Activated CD4-positive, alpha-beta memory T cell treated with anti-CD3 and anti-CD28 coated beads for 36 hours (primary cell): ENCODE measurements at regions not wholly inside any gene's neighbourhood (a gene's known extent, or its start where the extent isn't known, plus 50 kb on each side); places are given as distances from the start of the nearest gene placed in this dataset.
"Not testable (repeated sequence)": the region's sequence is repeated elsewhere in the genome, so short reads cannot be mapped to it uniquely, and the experiment has no call there.

ENCODE experiments used
- CTCF ChIA-PET: fragments of 350-600 bp; sonication (Branson Sonifier 250); formaldehyde crosslinking; loops from one replicate; lab custom pipeline; 2021; ENCODE audit warnings: antibody characterized with exemption, inconsistent platforms; lab: Charles Lee
- POLR2A ChIA-PET: fragments of 350-600 bp; sonication (Branson Sonifier 250); formaldehyde crosslinking; loops from one replicate; lab custom pipeline; 2021; ENCODE audit warnings: antibody characterized with exemption; lab: Charles Lee
- DNase-seq: peaks from one replicate; pipeline ENCODE4 v3.0.0-alpha.2; 2020
- H3K27ac Mint-ChIP-seq: one replicate; pipeline ENCODE4 v1.8.0; 2021; ENCODE audit warnings: mixed read lengths
- H3K27me3 Mint-ChIP-seq: one replicate; pipeline ENCODE4 v1.8.0; 2021; ENCODE audit warnings: mixed read lengths
- H3K36me3 Mint-ChIP-seq: one replicate; pipeline ENCODE4 v1.8.0; 2021; ENCODE audit warnings: mixed read lengths
- H3K4me1 Mint-ChIP-seq: one replicate; pipeline ENCODE4 v1.8.0; 2021; ENCODE audit warnings: low read depth, mixed read lengths
- H3K4me3 Mint-ChIP-seq: one replicate; pipeline ENCODE4 v1.8.0; 2021; ENCODE audit warnings: mild to moderate bottlenecking, mixed read lengths
- H3K9me3 Mint-ChIP-seq: one replicate; pipeline ENCODE4 v1.8.0; 2021; ENCODE audit warnings: mixed read lengths
- intact Hi-C: fragments of 100-400 bp; cut with micrococcal nuclease; formaldehyde crosslinking; loops from one replicate; pipeline ENCODE4 v1.15.1; 2023

DNA sequence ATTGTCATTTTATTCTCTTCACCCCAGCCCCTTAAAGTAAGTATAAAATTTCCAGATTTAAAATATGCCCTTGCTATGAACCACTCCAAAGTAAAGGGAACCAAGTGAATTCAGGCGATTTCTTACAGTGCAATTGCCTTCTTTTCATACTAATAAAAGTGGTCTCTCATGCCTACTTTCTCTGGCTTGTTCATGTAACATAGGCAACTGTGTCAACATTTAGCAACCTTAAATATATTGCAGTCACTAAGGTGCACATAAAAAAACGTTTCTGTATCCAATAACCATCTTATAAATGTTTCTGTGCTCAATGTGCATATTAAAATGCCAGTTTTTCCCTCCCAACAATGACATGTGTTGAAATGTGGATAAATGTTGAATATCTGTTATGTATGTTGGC is 271.6 kb upstream of the DCN start:
- intact Hi-C loops, result no loop called here
- H3K4me1 Mint-ChIP-seq, result no peaks in the 10 kb centered on the region
- H3K4me3 Mint-ChIP-seq, result no peak overlapping the region
- peaks cover 13% of the 10 kb centered on the region for H3K9me3 Mint-ChIP-seq
- no peak for DNase-seq
- no peaks in the 10 kb centered on the region for H3K36me3 Mint-ChIP-seq
- peaks cover 4% of the 10 kb centered on the region for H3K27me3 Mint-ChIP-seq
- POLR2A ChIA-PET, result no interaction called here
- H3K27ac Mint-ChIP-seq, result no peak overlapping the region
- CTCF ChIA-PET, result no interaction called here

DNA sequence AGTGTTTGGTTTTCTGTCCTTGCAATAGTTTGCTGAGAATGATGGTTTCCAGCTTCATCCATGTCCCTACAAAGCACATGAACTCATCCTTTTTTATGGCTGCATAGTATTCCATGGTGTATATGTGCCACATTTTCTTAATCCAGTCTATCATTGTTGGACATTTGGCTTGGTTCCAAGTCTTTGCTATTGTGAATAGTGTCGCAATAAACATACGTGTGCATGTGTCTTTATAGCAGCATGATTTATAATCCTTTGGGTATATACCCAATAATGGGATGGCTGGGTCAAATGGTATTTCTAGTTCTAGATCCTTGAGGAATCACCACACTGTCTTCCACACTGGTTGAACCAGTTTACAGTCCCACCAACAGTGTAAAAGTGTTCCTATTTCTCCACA is 269.8 kb upstream of the DCN start:
- H3K9me3 Mint-ChIP-seq, result peaks cover 13% of the 10 kb centered on the region
- intact Hi-C loops, H3K4me3 Mint-ChIP-seq, POLR2A ChIA-PET, DNase-seq, H3K36me3 Mint-ChIP-seq, H3K4me1 Mint-ChIP-seq, H3K27ac Mint-ChIP-seq, H3K27me3 Mint-ChIP-seq, CTCF ChIA-PET: not testable (repeated sequence)

DNA sequence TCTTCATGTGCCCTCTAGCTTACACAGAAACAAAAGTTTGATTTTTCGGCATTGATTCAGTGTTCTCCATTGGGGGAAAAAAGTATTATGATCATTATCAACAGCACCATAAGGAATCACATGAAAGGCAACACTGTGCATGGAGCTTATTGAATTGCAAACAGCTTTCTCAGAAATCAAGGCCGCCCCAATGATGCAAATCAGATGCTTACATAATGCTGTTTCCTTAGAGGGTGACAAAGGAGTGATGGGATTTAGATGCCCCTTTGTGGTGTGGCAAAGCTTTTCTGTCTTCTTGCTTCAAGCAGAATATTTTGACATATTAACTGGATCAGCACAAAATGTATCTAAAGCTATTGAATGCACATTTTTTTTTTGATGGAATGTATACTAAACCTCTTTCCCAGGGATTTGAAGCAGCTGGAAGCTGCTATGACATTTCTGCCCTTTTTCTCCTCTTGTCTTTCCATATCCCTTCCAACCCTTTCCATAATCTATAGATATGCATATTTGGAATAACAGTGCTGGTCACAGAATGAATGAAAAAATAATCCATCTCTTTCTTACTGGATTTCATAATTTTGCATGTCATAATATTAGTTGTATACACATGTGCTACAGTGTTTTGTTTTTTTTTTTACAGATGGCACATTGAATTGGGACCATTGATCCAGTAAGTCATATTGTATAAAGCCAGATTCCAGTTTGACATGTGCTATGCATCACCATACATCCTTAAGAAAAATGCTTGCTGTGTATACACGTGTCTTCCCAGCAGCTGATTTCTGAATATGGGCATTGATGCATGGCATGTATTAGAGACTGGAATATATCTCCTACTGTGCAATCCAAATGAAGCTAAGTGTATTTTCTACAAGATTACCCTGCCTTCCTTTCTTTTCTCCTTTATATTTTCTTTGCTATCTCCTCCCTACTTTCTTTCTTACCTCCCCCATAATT is 259.7 kb upstream of the DCN start:
- Mint-ChIP-seq H3K4me3 (no peak overlapping the region), H3K27ac (no peak overlapping the region), H3K36me3 (no peaks in the 10 kb centered on the region), H3K9me3 (no peaks in the 10 kb centered on the region), H3K4me1 (no peaks in the 10 kb centered on the region), H3K27me3 (no peaks in the 10 kb centered on the region)
- ChIA-PET POLR2A (no interaction called here), CTCF (interaction anchor here (0.7 to 2.0 kb wide), 2 partner anchors 22 to 60 kb away, joined by 3 to 4 read pairs; no protein-coding TSS in a partner anchor)
- DNase-seq, result no peak
- intact Hi-C loops, result no loop called here

DNA sequence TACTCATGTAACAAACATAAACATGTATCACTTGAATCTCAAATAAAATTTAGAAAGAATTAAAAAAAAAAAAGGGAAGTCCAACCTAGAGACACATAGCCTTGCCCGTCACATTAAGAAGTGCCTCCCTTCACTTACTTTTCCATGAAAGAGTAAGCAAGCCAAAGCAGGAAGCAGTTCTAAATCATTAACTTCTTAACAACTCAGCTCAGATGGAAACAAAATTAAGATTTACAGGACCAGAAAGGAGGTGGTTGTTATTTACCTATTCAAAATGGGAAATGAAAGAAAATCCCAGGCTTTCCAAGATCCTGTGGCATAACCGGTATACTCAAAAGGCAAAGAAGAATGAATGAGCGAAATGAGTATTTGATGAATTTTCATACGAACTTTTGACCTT is 258.6 kb upstream of the DCN start:
- ChIA-PET POLR2A (no interaction called here), CTCF (no interaction called here)
- H3K4me3 Mint-ChIP-seq, result no peak overlapping the region
- no peaks in the 10 kb centered on the region for H3K4me1 Mint-ChIP-seq
- no peaks in the 10 kb centered on the region for H3K36me3 Mint-ChIP-seq
- intact Hi-C loops, result no loop called here
- H3K27me3 Mint-ChIP-seq, result no peaks in the 10 kb centered on the region
- H3K27ac Mint-ChIP-seq, result no peak overlapping the region
- no peaks in the 10 kb centered on the region for H3K9me3 Mint-ChIP-seq
- DNase-seq, result no peak

DNA sequence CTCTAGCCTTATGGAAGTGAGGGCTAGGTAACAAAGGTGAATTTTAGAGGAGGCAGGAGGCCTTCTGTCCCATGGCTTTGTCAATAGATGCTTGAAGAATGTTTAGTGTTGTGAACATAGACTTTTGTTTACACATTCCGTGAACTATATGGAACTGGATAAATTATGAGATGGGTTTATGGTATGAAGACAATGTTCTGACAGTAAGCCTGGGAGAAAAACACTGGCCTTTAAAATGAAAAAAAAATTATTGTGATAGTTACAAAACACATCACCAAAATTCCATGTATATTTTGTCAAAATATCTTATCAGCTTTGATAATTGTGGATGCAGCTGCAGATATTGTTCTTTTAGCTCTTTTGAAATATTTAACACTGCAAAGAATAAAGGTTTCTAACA is 251.5 kb upstream of the DCN start:
- ChIA-PET POLR2A (no interaction called here), CTCF (no interaction called here)
- no peak overlapping the region for H3K27ac Mint-ChIP-seq
- intact Hi-C loops, result no loop called here
- H3K4me3 Mint-ChIP-seq, result no peak overlapping the region
- H3K4me1 Mint-ChIP-seq, result no peaks in the 10 kb centered on the region
- no peaks in the 10 kb centered on the region for H3K9me3 Mint-ChIP-seq
- no peaks in the 10 kb centered on the region for H3K27me3 Mint-ChIP-seq
- no peak for DNase-seq
- H3K36me3 Mint-ChIP-seq, result no peaks in the 10 kb centered on the region

DNA sequence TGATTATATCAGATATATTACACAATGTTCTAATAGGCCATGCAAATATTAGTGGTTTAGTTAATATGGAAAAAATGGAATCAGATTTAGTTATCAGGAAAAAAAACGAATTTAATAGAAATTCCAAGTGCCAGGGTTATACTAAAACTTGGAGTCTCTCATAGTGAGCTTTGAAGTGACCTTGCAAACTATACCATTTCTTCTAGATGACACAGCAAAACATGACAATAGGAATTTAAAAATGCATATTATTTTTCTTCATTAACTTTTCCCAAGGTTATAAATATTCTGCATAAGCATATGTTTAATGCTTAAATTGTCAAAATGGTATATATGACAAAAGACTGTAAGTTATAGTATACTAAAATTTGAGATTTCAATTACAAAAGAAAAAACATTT is 250.1 kb upstream of the DCN start:
- no peak for DNase-seq
- Mint-ChIP-seq H3K36me3 (no peaks in the 10 kb centered on the region), H3K27me3 (no peaks in the 10 kb centered on the region), H3K4me3 (no peak overlapping the region), H3K9me3 (no peaks in the 10 kb centered on the region), H3K27ac (no peak overlapping the region), H3K4me1 (no peaks in the 10 kb centered on the region)
- intact Hi-C loops, result no loop called here
- ChIA-PET CTCF (no interaction called here), POLR2A (no interaction called here)

DNA sequence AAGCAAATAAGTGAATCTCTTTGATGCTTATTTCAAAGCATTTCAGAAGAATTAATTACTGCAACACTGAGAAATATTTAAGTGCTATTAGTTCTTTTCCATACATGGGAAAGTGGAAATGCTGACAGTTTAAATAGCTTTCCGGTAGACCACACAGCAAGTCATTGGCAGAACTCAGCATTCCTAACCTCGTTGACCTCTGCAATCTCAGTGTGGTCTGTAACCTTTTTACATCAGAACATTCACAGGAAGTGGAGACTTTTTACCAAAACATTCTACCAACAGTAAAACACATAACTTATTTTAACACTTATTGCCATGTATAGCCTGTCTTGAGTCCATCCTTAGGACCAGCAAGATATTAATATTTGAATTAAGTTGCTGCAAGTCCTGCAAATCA is 249.5 kb upstream of the DCN start:
- CTCF ChIA-PET, result no interaction called here
- no peaks in the 10 kb centered on the region for H3K4me1 Mint-ChIP-seq
- intact Hi-C loops, result no loop called here
- POLR2A ChIA-PET, result no interaction called here
- no peaks in the 10 kb centered on the region for H3K9me3 Mint-ChIP-seq
- H3K27ac Mint-ChIP-seq, result no peak overlapping the region
- H3K36me3 Mint-ChIP-seq, result no peaks in the 10 kb centered on the region
- no peaks in the 10 kb centered on the region for H3K27me3 Mint-ChIP-seq
- DNase-seq, result no peak
- no peak overlapping the region for H3K4me3 Mint-ChIP-seq

DNA sequence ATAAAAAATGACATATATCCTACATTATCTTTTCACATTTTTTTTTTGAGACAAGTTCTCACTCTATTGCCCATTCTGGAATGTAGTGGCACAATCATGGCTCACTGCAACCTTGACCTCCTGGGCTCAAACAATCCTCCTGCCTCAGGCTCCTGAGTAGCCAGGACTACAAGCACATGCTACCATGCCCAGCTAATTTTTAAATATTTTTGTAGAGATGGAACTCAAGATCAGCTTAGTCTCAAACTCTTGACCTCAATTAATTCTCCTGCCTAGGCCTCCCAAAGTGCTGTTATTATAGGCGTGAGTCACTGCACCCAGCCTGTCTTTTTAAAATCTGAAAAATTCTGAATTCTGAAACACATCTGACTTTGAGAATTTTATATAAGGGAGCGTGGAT is 241.9 kb upstream of the DCN start:
- CTCF ChIA-PET, result no interaction called here

DNA sequence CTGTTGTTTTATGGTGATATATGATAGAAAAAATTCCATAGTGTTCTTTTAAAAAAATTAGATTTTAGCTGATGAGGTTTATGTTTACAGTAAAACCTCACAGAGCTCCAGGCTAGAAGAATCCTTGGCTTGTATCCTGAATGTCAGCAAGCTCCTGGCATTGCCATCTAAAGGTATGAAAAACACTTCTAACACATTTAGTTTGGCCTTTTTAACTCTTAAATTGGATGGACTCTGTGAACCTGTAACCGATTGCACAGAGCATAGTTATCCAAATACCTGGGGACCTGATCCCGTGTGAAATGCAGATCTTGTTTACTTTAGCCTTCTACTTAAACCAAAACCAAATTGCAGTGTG is 241.1 kb upstream of the DCN start:
- no peaks in the 10 kb centered on the region for H3K4me1 Mint-ChIP-seq
- H3K27me3 Mint-ChIP-seq, result no peaks in the 10 kb centered on the region
- intact Hi-C loops, result no loop called here
- no peak overlapping the region for H3K4me3 Mint-ChIP-seq
- no peak for DNase-seq
- H3K9me3 Mint-ChIP-seq, result no peaks in the 10 kb centered on the region
- ChIA-PET POLR2A (no interaction called here), CTCF (no interaction called here)
- no peaks in the 10 kb centered on the region for H3K36me3 Mint-ChIP-seq
- H3K27ac Mint-ChIP-seq, result no peak overlapping the region

More for the DNA sequence above, 241.9 kb upstream of the DCN start:
- Mint-ChIP-seq H3K4me1 (no peaks in the 10 kb centered on the region), H3K27ac (no peak overlapping the region), H3K27me3 (no peaks in the 10 kb centered on the region), H3K36me3 (no peaks in the 10 kb centered on the region), H3K9me3 (no peaks in the 10 kb centered on the region), H3K4me3 (no peak overlapping the region)
- POLR2A ChIA-PET, result no interaction called here
- intact Hi-C loops, result no loop called here
- DNase-seq, result no peak

DNA sequence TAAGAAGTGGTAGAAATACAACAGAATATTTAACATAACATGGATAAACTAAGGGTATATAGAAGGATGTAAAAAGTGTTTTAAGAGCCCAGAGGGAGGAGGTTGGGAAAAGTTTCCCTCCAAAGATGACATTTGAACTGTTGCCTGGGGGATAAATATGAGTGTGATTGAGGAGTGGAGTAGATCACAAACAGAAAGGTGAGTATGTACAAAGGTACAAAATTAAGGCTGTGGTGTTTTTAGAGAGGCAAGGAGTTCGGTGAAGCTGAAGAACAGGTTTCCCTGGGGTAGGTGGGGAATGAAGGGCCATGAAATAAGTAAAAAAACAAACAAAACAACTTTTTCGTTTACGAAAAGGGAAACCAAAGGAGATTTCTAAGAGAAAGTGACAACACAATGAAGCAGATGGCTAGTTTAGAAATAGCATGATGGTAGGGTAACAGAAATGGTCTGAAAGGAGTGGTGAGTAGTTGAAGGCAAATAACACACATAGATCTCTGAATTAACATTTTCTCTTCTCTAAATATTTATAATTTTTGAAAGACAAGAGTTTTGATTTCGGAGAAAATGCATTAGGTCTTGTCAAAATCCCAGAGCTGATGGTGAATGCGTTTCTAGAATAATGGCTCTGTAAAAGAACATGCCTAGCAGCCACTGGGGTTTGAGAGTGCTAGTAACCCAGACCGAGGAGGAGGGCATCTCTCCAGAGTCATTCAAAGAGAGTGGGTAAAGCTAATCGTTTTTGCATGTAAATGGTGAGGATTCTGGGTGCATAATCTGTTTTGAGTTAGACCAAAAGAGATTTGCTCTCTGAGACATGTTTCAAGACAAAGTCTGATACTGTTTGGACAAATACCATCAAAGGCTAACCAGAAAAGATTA is 240.4 kb upstream of the DCN start:
- no peak for DNase-seq
- CTCF ChIA-PET, result no interaction called here
- Mint-ChIP-seq H3K27ac (no peak overlapping the region), H3K4me3 (no peak overlapping the region), H3K36me3 (no peaks in the 10 kb centered on the region), H3K9me3 (no peaks in the 10 kb centered on the region), H3K27me3 (no peaks in the 10 kb centered on the region), H3K4me1 (no peaks in the 10 kb centered on the region)
- POLR2A ChIA-PET, result no interaction called here
- intact Hi-C loops, result no loop called here

DNA sequence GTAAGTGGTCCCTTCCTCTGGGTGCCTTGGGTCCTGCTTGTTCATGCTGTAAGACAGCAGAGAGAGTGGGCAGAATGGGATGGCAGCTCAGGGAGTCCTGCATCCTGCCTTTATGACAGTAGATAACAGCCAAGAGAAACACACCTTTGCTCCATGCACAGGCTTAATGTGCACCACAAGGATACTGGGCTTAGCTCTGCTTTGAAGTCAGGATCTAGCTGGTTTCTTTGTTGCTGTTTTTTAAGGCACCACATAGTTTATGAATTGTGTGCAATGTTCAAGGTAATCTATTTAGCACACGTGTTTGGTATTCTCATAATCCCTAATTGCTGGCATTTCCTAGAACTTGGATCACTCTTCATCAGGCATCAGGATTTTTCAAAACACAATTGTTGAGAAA is 239.5 kb upstream of the DCN start:
- Mint-ChIP-seq H3K9me3 (no peaks in the 10 kb centered on the region), H3K4me1 (no peaks in the 10 kb centered on the region), H3K27ac (no peak overlapping the region), H3K4me3 (no peak overlapping the region), H3K27me3 (no peaks in the 10 kb centered on the region), H3K36me3 (no peaks in the 10 kb centered on the region)
- intact Hi-C loops, result no loop called here
- ChIA-PET POLR2A (no interaction called here), CTCF (interaction anchor here (0.7 kb wide), 1 partner anchor 389 kb away, joined by 4 read pairs; no protein-coding TSS in a partner anchor)
- DNase-seq, result no peak

DNA sequence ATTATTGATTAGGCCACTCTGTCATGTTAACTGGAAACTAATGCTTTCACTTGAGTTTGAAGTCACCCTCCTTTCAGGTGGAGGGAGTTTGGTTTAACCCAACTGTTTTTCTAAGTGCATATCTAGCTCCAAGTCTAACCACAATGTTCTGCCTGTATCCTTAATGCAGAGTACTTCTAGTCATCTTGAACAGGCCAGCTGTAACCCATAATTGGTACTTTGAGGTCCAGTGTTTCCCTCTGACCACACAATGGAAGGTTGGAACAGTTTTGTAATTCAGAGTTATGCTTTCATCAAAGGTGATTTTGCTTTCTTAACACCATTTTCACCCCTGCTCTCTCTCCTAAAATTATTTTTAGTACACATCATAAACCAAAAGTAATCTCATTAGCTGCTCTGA is 237.2 kb upstream of the DCN start:
- no peaks in the 10 kb centered on the region for H3K4me1 Mint-ChIP-seq
- H3K9me3 Mint-ChIP-seq, result no peaks in the 10 kb centered on the region
- CTCF ChIA-PET, result interaction anchor here (0.6 kb wide), 1 partner anchor 22 kb away, joined by 3 read pairs; no protein-coding TSS in a partner anchor
- no peak overlapping the region for H3K4me3 Mint-ChIP-seq
- H3K27ac Mint-ChIP-seq, result no peak overlapping the region
- H3K27me3 Mint-ChIP-seq, result peaks cover 3% of the 10 kb centered on the region
- no peaks in the 10 kb centered on the region for H3K36me3 Mint-ChIP-seq
- POLR2A ChIA-PET, result no interaction called here
- no peak for DNase-seq
- intact Hi-C loops, result no loop called here
